GM06990 (cell line): ENCODE measurements at regions not wholly inside any gene's neighbourhood (a gene's known extent, or its start where the extent isn't known, plus 50 kb on each side); places are given as distances from the start of the nearest gene placed in this dataset.

Source experiments
- DNase-seq: peaks from one replicate; pipeline ENCODE4 v3.0.0-alpha.2; 2011; ENCODE audit not compliant: insufficient read length; ENCODE audit errors: extremely low read depth
- H3K27me3 ChIP-seq: replicated peaks from 2 replicates; pipeline ENCODE4 v1.6.0; 2011; ENCODE audit warnings: low read length; ENCODE audit not compliant: control insufficient read depth, insufficient read depth
- H3K36me3 ChIP-seq: 2 replicates; pipeline ENCODE4 v1.5.1; 2011; ENCODE audit warnings: low read length; ENCODE audit not compliant: control insufficient read depth, insufficient read depth
- H3K4me3 ChIP-seq: replicated peaks from 2 replicates; pipeline ENCODE4 v1.5.1; 2011; ENCODE audit warnings: low read depth, mild to moderate bottlenecking, control low read depth, low read length
- TF ChIP-seq, protein P1 (sequence below): IDR thresholded peaks from 2 replicates; pipeline ENCODE4 v1.5.1; 2011; ENCODE audit warnings: low read length, control low read depth, mild to moderate bottlenecking, inconsistent platforms; ENCODE audit not compliant: insufficient read depth, poor library complexity, severe bottlenecking

DNA sequence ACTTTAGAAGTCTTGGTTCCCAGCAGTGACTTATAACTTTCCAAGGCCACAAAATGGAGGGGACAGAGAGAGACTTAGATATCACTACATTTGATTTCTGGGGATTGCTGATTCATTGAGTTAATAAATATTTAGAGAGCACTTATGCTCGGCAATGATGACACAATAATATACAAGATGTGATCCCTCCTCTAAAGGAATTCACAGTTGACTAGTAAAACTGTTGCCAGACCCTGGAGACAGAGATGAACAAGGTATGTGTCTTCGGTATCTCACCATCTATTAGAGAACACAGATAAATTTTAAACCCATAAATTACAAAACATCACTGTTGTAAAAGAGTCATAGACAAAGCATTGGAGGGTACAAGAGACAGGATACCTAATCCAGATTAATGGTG, 437.5 kb downstream of the FOXO1 start:
- TF ChIP-seq, protein P1, sequence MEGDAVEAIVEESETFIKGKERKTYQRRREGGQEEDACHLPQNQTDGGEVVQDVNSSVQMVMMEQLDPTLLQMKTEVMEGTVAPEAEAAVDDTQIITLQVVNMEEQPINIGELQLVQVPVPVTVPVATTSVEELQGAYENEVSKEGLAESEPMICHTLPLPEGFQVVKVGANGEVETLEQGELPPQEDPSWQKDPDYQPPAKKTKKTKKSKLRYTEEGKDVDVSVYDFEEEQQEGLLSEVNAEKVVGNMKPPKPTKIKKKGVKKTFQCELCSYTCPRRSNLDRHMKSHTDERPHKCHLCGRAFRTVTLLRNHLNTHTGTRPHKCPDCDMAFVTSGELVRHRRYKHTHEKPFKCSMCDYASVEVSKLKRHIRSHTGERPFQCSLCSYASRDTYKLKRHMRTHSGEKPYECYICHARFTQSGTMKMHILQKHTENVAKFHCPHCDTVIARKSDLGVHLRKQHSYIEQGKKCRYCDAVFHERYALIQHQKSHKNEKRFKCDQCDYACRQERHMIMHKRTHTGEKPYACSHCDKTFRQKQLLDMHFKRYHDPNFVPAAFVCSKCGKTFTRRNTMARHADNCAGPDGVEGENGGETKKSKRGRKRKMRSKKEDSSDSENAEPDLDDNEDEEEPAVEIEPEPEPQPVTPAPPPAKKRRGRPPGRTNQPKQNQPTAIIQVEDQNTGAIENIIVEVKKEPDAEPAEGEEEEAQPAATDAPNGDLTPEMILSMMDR = no peak

GRCh38 chr13:40230833-40231266, 435.6 kb downstream of the FOXO1 start:
- H3K27me3 ChIP-seq = no peaks in the 10 kb centered on the region; the same call in 1 of the 2 replicates
- TF ChIP-seq, protein P1 = no peak
- no peak overlapping the region for H3K4me3 ChIP-seq
- H3K36me3 ChIP-seq = no peaks in the 10 kb centered on the region
- no peak for DNase-seq

More for the DNA sequence above, 437.5 kb downstream of the FOXO1 start:
- Histone ChIP-seq H3K27me3 (no peaks in the 10 kb centered on the region; the same call in 1 of the 2 replicates), H3K4me3 (no peak overlapping the region), H3K36me3 (no peaks in the 10 kb centered on the region)
- DNase-seq = no peak

GRCh38 chr13:40231311-40231710, 435.1 kb downstream of the FOXO1 start:
- TF ChIP-seq, protein P1 = no peak
- no peaks in the 10 kb centered on the region; the same call in 1 of the 2 replicates for H3K27me3 ChIP-seq
- DNase-seq = no peak
- no peaks in the 10 kb centered on the region for H3K36me3 ChIP-seq
- H3K4me3 ChIP-seq = no peak overlapping the region

GRCh38 chr13:40231751-40232150, 434.7 kb downstream of the FOXO1 start:
- H3K36me3 ChIP-seq = no peaks in the 10 kb centered on the region
- TF ChIP-seq, protein P1 = no peak
- no peak for DNase-seq
- no peaks in the 10 kb centered on the region; the same call in 1 of the 2 replicates for H3K27me3 ChIP-seq
- H3K4me3 ChIP-seq = no peak overlapping the region

DNA sequence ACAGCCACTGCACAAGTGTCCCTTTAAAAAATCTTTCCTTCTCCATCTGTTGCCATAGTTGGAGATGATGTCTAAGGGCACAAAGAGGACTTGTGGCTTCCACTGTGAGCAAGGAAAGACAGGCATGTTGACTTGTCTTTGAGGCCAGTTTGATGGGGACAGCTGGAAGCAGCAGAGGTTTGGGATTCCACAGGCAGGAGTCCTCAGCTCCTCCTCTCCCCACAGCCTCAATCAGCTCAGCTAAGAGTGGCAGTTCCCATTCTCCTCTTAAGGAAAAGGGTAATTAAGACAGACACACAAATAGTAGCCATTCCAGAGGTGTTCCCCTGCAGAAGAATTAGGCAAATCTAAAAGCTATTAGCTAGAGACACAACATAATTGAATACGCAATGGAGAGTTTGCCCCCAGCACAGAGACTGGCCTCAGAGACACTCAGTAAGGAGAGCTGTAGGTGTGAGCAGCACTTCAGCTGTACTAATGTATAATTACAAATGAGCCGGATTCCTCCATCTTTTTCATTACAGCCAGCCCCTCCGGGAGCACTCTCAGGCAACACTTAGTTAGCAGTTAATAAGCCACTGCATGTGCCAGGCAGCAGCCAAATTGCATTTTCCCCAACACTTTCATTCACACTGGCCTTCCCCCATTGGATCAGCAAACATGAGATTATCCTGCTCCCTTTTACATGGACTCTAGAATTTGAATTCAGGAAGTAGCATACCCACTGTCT, 434.0 kb downstream of the FOXO1 start:
- no peak for DNase-seq
- TF ChIP-seq, protein P1 = no peak
- Histone ChIP-seq H3K36me3 (no peaks in the 10 kb centered on the region), H3K4me3 (no peak overlapping the region), H3K27me3 (no peaks in the 10 kb centered on the region; the same call in 1 of the 2 replicates)
